Aorta (tissue), 5 donors: ENCODE measurements at regions not wholly inside any gene's neighbourhood (a gene's known extent, or its start where the extent isn't known, plus 50 kb on each side); places are given as distances from the start of the nearest gene placed in this dataset.

Experiments
- ATAC-seq: fragments of 200-7000 bp; cut with Tn5 transposase; one replicate; pipeline ENCODE4 v1.9.1; 2022; ENCODE audit warnings: moderate library complexity; ENCODE audit not compliant: low FRiP score
- DNase-seq, 2 donors: peaks; one replicate each; pipeline ENCODE4 v3.0.0-alpha.2; 2020
- H3K27ac ChIP-seq, 2 donors: one replicate each; pipeline ENCODE4 v1.5.1; 2013; ENCODE audit warnings: low read length in 2 of 2, mild to moderate bottlenecking in 2 of 2, moderate library complexity in 2 of 2, control low read depth in 1 of 2, inconsistent platforms in 1 of 2, low read depth in 1 of 2
- H3K27me3 ChIP-seq, 2 donors: one replicate each; pipeline ENCODE4 v1.6.1; 2013; ENCODE audit warnings: control low read depth in 1 of 2, low read length in 1 of 2, mild to moderate bottlenecking in 1 of 2, moderate library complexity in 1 of 2; ENCODE audit not compliant: insufficient read depth in 2 of 2, control insufficient read depth in 1 of 2
- H3K36me3 ChIP-seq, 2 donors: one replicate each; pipeline ENCODE4 v1.6.1; 2013; ENCODE audit warnings: control low read depth in 1 of 2, low read length in 1 of 2, mild to moderate bottlenecking in 1 of 2; ENCODE audit not compliant: insufficient read depth in 2 of 2, control insufficient read depth in 1 of 2
- H3K4me1 ChIP-seq, 2 donors: one replicate each; pipeline ENCODE4 v1.6.1; 2013; ENCODE audit warnings: low read length in 2 of 2, control low read depth in 1 of 2, mild to moderate bottlenecking in 1 of 2, moderate library complexity in 1 of 2; ENCODE audit not compliant: insufficient read depth in 2 of 2, control insufficient read depth in 1 of 2
- H3K4me3 ChIP-seq, 2 donors: one replicate each; pipeline ENCODE4 v1.5.1; 2013; ENCODE audit warnings: low read length in 2 of 2, control low read depth in 1 of 2, mild to moderate bottlenecking in 1 of 2
- H3K9me3 ChIP-seq: one replicate; pipeline ENCODE4 v1.6.1; 2013; ENCODE audit warnings: mild to moderate bottlenecking, low read length; ENCODE audit not compliant: control insufficient read depth
- WGBS, 2 donors: extraction: QIAGEN DNeasy Blood & Tissue Kit; methylation state at CpG; one replicate each; pipeline ENCODE4 v1.1.7; 2013; 5-methylcytosine and 5-hydroxymethylcytosine counted together
- intact Hi-C, 2 donors: fragments of 100-400 bp; cut with DNase I; formaldehyde crosslinking; loops; one replicate each; pipeline versions ENCODE4 v1.14.2 to v1.15.0; 2022
- donor health status: healthy with polysubstance abuse.
- donor health status: Bipolar disorder and iron deficiency.
- donor health status: DM: no; HTN: no; CAD: no.
- donor health status: DM: no; HTN: no; CAD: no.
- donor health status: DM: yes; HTN: yes; CAD: no.

GRCh38 chr9:7516376-7516775, 283.2 kb downstream of the DMAC1 start:
- Histone ChIP-seq H3K27ac (no peak overlapping the region), H3K4me3 (no peak overlapping the region), H3K27me3 (no peaks in the 10 kb centered on the region), H3K4me1 (no peaks in the 10 kb centered on the region), H3K9me3 (no peaks in the 10 kb centered on the region), H3K36me3 (no peaks in the 10 kb centered on the region)
- 54 to 55% methylated on average over 2 of the region's 2 CpGs for WGBS, 2 donors
- intact Hi-C loops = no loop called here
- ATAC-seq (no peak), DNase-seq (no peak)

- ATAC-seq (no peak), DNase-seq (no peak)
- Histone ChIP-seq H3K4me1 (no peaks in the 10 kb centered on the region), H3K27me3 (no peaks in the 10 kb centered on the region), H3K4me3 (no peak overlapping the region), H3K36me3 (no peaks in the 10 kb centered on the region), H3K9me3 (no peaks in the 10 kb centered on the region), H3K27ac (no peak overlapping the region)
- 57 to 64% methylated on average over 7 of the region's 7 CpGs for WGBS, 2 donors
- intact Hi-C loops = no loop called here
Measured at GRCh38 chr9:7510199-7510598, 289.4 kb downstream of the DMAC1 start.

GRCh38 chr9:7509576-7510145, 289.9 kb downstream of the DMAC1 start:
- Histone ChIP-seq H3K4me1 (no peaks in the 10 kb centered on the region), H3K9me3 (no peaks in the 10 kb centered on the region), H3K36me3 (no peaks in the 10 kb centered on the region), H3K27me3 (no peaks in the 10 kb centered on the region), H3K27ac (no peak overlapping the region), H3K4me3 (no peak overlapping the region)
- 34 to 44% methylated on average over 7 of the region's 7 CpGs for WGBS, 2 donors
- intact Hi-C loops = no loop called here
- ATAC-seq (no peak), DNase-seq (no peak)

GRCh38 chr9:7508516-7508915, 291.1 kb downstream of the DMAC1 start:
- H3K4me1 ChIP-seq = no peaks in the 10 kb centered on the region
- 94 to 96% methylated on average over 1 of the region's 1 CpG for WGBS, 2 donors
- no peaks in the 10 kb centered on the region for H3K36me3 ChIP-seq
- no peak overlapping the region for H3K4me3 ChIP-seq
- H3K27ac ChIP-seq = no peak overlapping the region
- H3K9me3 ChIP-seq = no peaks in the 10 kb centered on the region
- intact Hi-C loops = no loop called here
- no peaks in the 10 kb centered on the region for H3K27me3 ChIP-seq
- no peak for DNase-seq
- no peak for ATAC-seq

GRCh38 chr9:7507566-7508270, 291.9 kb downstream of the DMAC1 start:
- ATAC-seq = no peak
- intact Hi-C loops = no loop called here
- H3K4me1 ChIP-seq = no peaks in the 10 kb centered on the region
- H3K4me3 ChIP-seq = no peak overlapping the region
- H3K9me3 ChIP-seq = no peaks in the 10 kb centered on the region
- DNase-seq = no peak
- H3K36me3 ChIP-seq = no peaks in the 10 kb centered on the region
- 67 to 75% methylated on average over 7 of the region's 7 CpGs for WGBS, 2 donors
- H3K27ac ChIP-seq = no peak overlapping the region
- no peaks in the 10 kb centered on the region for H3K27me3 ChIP-seq

GRCh38 chr9:7507026-7507425, 292.6 kb downstream of the DMAC1 start:
- Histone ChIP-seq H3K4me1 (no peaks in the 10 kb centered on the region), H3K27ac (no peak overlapping the region), H3K9me3 (no peaks in the 10 kb centered on the region), H3K4me3 (no peak overlapping the region), H3K27me3 (no peaks in the 10 kb centered on the region), H3K36me3 (no peaks in the 10 kb centered on the region)
- intact Hi-C loops = no loop called here
- 90 to 98% methylated on average over 2 of the region's 2 CpGs for WGBS, 2 donors
- ATAC-seq (no peak), DNase-seq (no peak)

- H3K27me3 ChIP-seq = no peaks in the 10 kb centered on the region
- H3K4me1 ChIP-seq = no peaks in the 10 kb centered on the region
- DNase-seq = no peak
- H3K9me3 ChIP-seq = no peaks in the 10 kb centered on the region
- intact Hi-C loops = no loop called here
- no peaks in the 10 kb centered on the region for H3K36me3 ChIP-seq
- no peak for ATAC-seq
- H3K27ac ChIP-seq = no peak overlapping the region
- WGBS, 2 donors = 70 to 83% methylated on average over 2 of the region's 2 CpGs
- H3K4me3 ChIP-seq = no peak overlapping the region
Measured at GRCh38 chr9:7500521-7500920, 299.1 kb downstream of the DMAC1 start.

GRCh38 chr9:7491641-7492040, 307.9 kb downstream of the DMAC1 start:
- WGBS, 2 donors = 83 to 100% methylated on average over 2 of the region's 2 CpGs
- Histone ChIP-seq H3K9me3 (no peaks in the 10 kb centered on the region), H3K27me3 (no peaks in the 10 kb centered on the region), H3K4me3 (no peak overlapping the region), H3K36me3 (no peaks in the 10 kb centered on the region), H3K27ac (no peak overlapping the region), H3K4me1 (no peaks in the 10 kb centered on the region)
- ATAC-seq (no peak), DNase-seq (no peak)
- intact Hi-C loops = no loop called here

- no peak overlapping the region for H3K27ac ChIP-seq
- ATAC-seq (no peak), DNase-seq (no peak)
- H3K27me3 ChIP-seq = no peaks in the 10 kb centered on the region
- 97 to 98% methylated on average over 4 of the region's 4 CpGs for WGBS, 2 donors
- no peaks in the 10 kb centered on the region for H3K36me3 ChIP-seq
- H3K9me3 ChIP-seq = no peaks in the 10 kb centered on the region
- H3K4me1 ChIP-seq = no peaks in the 10 kb centered on the region
- intact Hi-C loops = no loop called here
- H3K4me3 ChIP-seq = no peak overlapping the region
Measured at GRCh38 chr9:7490317-7491108, 309.1 kb downstream of the DMAC1 start.
